C4-2B (cell line): ENCODE measurements at regions not wholly inside any gene's neighbourhood (a gene's known extent, or its start where the extent isn't known, plus 50 kb on each side); places are given as distances from the start of the nearest gene placed in this dataset.
"Not testable (repeated sequence)": the region's sequence is repeated elsewhere in the genome, so short reads cannot be mapped to it uniquely, and the experiment has no call there.

ENCODE experiments used
- H3K27ac ChIP-seq: fragments of 450-650 bp; 2 replicates; pipeline ENCODE4 v1.5.1; 2017
- CTCF ChIP-seq: fragments of 450-650 bp; conservative IDR thresholded peaks from 2 replicates; pipeline ENCODE4 v1.5.1; 2017; ENCODE audit warnings: mild to moderate bottlenecking
- ZFX ChIP-seq: fragments of 450-650 bp; IDR thresholded peaks from 2 replicates; pipeline ENCODE4 v1.6.1; 2017

GRCh38 chr13:50649211-50649610 is 194.3 kb downstream of the DLEU7 start:
- no peak overlapping the region for H3K27ac ChIP-seq
- TF ChIP-seq ZFX (no peak), CTCF (no peak)

- H3K27ac ChIP-seq, result no peak overlapping the region
- TF ChIP-seq ZFX (no peak), CTCF (no peak)
Measured at GRCh38 chr13:50650592-50651504, 192.6 kb downstream of the DLEU7 start.

GRCh38 chr13:50651922-50652321 is 191.6 kb downstream of the DLEU7 start:
- no peak overlapping the region for H3K27ac ChIP-seq
- TF ChIP-seq CTCF (no peak), ZFX (no peak)

DNA sequence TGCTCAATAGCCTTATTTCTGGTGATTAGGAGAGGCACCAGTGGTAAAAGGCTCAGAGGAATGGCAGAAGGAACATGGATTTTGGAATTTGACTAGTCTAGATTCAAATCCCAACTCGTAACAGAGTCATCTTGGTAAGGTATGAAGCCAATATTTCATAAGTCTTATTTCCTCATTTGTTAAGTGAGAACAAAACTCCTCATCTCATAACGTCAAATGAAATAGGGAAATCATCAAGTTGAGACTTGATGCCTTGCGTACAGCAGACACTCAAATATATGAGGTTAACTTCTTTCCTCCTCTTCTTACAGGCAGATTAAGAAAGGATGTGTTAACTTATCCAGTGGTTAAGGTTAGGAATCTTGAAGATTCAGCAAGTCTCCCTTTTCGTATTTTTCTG is 189.2 kb downstream of the DLEU7 start:
- no peak overlapping the region for H3K27ac ChIP-seq
- TF ChIP-seq ZFX (no peak), CTCF (no peak)

- H3K27ac ChIP-seq, result not testable (repeated sequence)
Measured at GRCh38 chr13:50661881-50662280, 181.6 kb downstream of the DLEU7 start.

- TF ChIP-seq CTCF (no peak), ZFX (no peak)
- no peak overlapping the region for H3K27ac ChIP-seq
Measured at GRCh38 chr13:50664951-50665350, 178.5 kb downstream of the DLEU7 start.

DNA sequence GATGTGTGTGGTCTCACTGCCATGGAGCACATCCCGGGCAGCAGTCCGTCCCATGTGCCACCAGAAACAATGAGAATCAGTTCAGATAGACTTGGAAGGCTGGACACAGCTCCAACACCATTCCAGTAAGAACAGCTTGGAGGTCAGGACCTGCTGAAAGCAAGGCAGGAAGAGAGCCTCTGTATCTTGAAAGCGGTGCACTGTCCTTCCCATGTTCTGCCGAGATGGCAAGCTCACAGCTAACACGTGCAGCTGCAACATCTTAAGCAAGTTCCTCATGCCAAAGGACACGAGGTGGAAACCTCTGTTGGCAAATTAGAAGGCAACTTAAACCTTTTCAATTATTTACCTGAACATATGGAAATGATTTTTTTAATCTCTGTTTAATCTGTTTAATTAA is 175.4 kb downstream of the DLEU7 start:
- H3K27ac ChIP-seq, result no peak overlapping the region
- TF ChIP-seq CTCF (no peak), ZFX (no peak)
